ENCODE measurements at regions not wholly inside any gene's neighbourhood (a gene's known extent, or its start where the extent isn't known, plus 50 kb on each side); places are given as distances from the start of the nearest gene placed in this dataset.

DNA sequence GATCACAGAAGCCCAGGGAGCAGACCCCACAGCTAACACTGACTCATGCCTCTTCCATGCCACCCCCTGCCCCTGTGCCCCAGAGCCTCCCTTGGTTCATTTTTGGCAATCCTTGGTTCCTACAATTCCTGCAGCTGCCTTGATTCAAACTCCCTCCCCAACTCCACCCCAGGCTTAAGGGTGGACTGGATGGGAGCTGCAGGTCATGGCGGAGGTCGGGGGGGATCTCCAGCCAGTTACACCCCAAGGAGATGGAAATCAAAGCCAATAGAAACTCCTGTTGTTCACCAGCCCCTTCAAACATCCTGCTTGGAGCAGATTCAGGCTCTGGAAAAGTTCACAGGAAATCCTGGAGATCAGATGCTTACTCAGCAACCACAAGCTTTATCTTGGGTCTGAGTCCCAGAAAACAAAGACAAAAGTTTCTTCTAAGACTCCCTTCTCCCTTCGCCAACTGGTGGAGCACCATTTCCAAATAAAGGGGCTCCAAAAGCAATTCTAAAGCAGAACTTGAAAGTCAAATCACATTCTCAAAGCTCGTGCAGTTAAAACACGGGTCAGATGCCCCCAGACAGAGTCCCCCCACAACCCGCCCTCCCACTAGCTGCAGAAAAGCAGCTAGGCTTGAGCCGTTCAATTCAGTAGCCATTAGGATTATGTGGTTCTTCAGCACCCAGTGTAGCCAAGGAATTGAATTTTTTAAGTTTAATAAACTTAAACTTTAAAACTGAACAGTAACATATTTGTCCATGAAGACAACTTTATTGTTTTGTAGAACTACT is 149.5 kb downstream of the ANKRD60 start:
- Histone ChIP-seq H3K4me3 (ENCODE audit: insufficient read depth, low read depth, low read length) (no peak overlapping the region), H3K27ac (ENCODE audit: insufficient read depth, low read depth, low read length, poor library complexity, severe bottlenecking) (no peak overlapping the region), H3K9me3 (ENCODE audit: control insufficient read depth, low read length) (no peaks in the 10 kb centered on the region), H3K27me3 (ENCODE audit: control insufficient read depth, insufficient read depth, low read length, poor library complexity, severe bottlenecking) (no peaks in the 10 kb centered on the region), H3K4me1 (ENCODE audit: control insufficient read depth, insufficient read depth, low read length) (no peaks in the 10 kb centered on the region), H3K36me3 (ENCODE audit: control insufficient read depth, insufficient read depth, low read length) (no peaks in the 10 kb centered on the region)
- 84 to 88% methylated on average over 7 of the region's 7 CpGs for WGBS, 2 experiments

DNA sequence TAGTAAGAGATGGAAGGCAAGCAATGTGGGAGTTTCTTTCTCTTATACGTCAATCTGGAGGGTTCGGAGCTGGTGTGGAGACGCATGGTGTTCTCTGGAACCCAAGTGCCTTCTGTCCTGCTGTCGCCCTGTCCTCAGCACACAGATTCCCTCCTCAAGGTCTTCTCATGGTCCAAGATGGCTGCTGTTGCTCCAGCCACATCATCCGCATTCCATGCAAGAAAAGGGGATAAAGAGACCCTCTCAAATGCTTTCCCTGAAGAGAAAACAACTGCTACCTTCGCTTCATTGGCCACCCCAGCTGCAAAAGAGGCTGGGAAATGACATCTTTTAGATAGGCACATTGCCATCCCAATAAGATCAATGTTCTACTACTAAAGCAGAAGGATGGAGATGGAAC is 151.2 kb downstream of the ANKRD60 start:
- WGBS, 2 experiments, result 93 to 94% methylated on average over 6 of the region's 6 CpGs
- Histone ChIP-seq H3K27ac (ENCODE audit: insufficient read depth, low read depth, low read length, poor library complexity, severe bottlenecking) (no peak overlapping the region), H3K27me3 (ENCODE audit: control insufficient read depth, insufficient read depth, low read length, poor library complexity, severe bottlenecking) (no peaks in the 10 kb centered on the region), H3K4me1 (ENCODE audit: control insufficient read depth, insufficient read depth, low read length) (no peaks in the 10 kb centered on the region), H3K9me3 (ENCODE audit: control insufficient read depth, low read length) (no peaks in the 10 kb centered on the region), H3K36me3 (ENCODE audit: control insufficient read depth, insufficient read depth, low read length) (no peaks in the 10 kb centered on the region), H3K4me3 (ENCODE audit: insufficient read depth, low read depth, low read length) (no peak overlapping the region)

DNA sequence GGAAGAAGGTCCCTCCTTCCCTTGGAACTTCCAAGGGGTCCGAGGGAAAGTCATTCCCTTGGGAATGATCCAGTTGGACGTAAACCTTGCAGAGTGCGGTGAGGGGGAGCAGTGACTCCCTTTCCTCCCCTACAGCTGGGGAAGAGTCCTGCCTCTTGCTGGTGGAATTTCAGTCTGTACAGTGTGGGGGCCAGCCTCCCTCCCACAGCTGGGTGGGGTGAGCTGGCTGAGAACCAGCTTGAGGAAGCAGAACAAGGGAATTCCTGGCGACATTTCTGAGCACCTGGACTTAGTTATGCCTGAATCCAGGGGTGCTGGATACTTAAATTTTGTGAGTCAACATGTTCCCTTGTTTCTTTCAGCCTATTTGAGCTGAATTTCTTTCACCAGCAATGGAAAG is 152.0 kb downstream of the ANKRD60 start:
- Histone ChIP-seq H3K4me3 (ENCODE audit: insufficient read depth, low read depth, low read length) (no peak overlapping the region), H3K27ac (ENCODE audit: insufficient read depth, low read depth, low read length, poor library complexity, severe bottlenecking) (no peak overlapping the region), H3K9me3 (ENCODE audit: control insufficient read depth, low read length) (no peaks in the 10 kb centered on the region), H3K36me3 (ENCODE audit: control insufficient read depth, insufficient read depth, low read length) (no peaks in the 10 kb centered on the region), H3K4me1 (ENCODE audit: control insufficient read depth, insufficient read depth, low read length) (no peaks in the 10 kb centered on the region), H3K27me3 (ENCODE audit: control insufficient read depth, insufficient read depth, low read length, poor library complexity, severe bottlenecking) (no peaks in the 10 kb centered on the region)
- WGBS, 2 experiments, result 90 to 94% methylated on average over 4 of the region's 4 CpGs

DNA sequence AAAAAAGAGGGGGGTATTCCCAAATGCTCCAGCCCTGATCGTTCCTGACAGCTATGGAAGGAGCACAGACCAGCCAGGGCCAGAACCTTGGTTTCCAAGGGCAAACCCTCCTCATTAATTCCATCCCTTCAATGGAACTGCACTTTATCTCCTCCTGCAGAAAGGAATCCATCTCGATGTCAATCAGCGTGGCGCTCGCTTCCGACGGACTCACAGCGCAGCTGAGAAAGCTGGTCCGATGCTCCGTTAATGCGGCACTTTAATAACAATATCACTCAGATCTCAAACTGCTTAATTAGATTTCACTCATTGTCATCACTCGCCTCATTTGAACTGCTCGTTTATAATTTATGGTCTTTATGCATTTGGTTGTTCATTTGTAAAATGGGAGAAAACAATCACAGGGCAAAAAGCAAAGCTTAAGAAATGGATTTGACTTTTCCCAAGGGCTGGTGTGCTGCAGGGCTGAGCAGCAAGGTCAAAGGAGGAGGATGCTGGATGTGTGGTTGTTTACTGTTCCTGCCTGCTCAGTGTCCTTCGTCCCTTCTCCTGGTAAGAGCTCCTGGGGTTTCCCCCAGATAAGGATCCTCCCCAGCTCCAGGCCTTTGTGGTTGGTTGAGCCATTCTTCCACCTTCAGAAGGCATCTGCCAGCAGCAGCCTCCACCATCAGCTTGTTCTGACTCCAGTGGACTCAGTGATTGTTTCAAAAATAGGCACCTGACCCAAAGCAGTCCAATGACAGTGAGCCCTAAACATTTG is 152.7 kb downstream of the ANKRD60 start:
- 93 to 95% methylated on average over 14 of the region's 14 CpGs for WGBS, 2 experiments
- Histone ChIP-seq H3K9me3 (ENCODE audit: control insufficient read depth, low read length) (no peaks in the 10 kb centered on the region), H3K36me3 (ENCODE audit: control insufficient read depth, insufficient read depth, low read length) (no peaks in the 10 kb centered on the region)

DNA sequence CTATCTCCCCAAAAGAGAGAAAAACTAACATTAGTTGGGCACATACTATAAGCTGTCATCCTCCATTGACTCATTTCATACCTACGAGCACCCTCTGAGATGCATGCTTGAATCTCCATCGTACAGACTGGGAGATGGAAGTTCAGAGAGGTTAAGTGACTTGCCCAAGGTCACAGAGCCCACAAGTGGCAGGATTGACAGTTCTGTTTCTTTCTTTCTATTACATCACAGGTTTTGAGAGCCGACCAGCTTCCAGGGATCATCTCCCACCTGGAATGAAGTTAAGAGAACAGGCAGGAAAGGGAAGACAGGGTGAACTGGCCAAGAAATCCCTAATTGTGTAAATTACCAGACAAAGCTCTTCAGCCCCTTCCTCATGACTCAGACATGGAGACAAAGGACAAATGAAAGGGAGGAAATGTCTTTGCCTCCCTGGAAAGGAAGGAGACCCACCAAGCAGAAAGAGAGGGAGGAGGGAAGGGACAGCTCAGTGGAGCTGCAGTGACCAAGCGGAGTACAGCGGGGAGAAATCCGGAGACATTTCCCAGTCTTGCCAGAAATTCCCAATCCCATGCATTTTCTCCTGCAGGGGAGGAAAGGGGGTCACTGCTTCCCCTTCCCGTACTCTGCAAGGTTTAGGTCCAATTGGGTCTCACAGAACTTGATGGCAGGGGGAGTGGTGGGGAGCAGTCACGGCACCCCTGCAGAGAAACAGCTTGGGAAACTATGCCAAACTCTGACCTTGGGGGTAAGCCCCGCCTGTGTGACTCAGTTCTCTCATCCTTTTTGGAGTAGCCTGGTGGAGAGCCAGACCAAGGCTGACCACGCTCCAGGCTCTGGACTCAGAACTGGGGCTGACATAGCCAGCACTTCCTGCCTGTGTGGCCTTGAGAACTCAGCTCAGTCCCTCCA is 154.3 kb downstream of the ANKRD60 start:
- 80 to 88% methylated on average over 10 of the region's 10 CpGs for WGBS, 2 experiments

More for the DNA sequence above, 152.7 kb downstream of the ANKRD60 start:
- Histone ChIP-seq H3K4me3 (ENCODE audit: insufficient read depth, low read depth, low read length) (no peak overlapping the region), H3K27ac (ENCODE audit: insufficient read depth, low read depth, low read length, poor library complexity, severe bottlenecking) (no peak overlapping the region), H3K4me1 (ENCODE audit: control insufficient read depth, insufficient read depth, low read length) (no peaks in the 10 kb centered on the region), H3K27me3 (ENCODE audit: control insufficient read depth, insufficient read depth, low read length, poor library complexity, severe bottlenecking) (no peaks in the 10 kb centered on the region)

DNA sequence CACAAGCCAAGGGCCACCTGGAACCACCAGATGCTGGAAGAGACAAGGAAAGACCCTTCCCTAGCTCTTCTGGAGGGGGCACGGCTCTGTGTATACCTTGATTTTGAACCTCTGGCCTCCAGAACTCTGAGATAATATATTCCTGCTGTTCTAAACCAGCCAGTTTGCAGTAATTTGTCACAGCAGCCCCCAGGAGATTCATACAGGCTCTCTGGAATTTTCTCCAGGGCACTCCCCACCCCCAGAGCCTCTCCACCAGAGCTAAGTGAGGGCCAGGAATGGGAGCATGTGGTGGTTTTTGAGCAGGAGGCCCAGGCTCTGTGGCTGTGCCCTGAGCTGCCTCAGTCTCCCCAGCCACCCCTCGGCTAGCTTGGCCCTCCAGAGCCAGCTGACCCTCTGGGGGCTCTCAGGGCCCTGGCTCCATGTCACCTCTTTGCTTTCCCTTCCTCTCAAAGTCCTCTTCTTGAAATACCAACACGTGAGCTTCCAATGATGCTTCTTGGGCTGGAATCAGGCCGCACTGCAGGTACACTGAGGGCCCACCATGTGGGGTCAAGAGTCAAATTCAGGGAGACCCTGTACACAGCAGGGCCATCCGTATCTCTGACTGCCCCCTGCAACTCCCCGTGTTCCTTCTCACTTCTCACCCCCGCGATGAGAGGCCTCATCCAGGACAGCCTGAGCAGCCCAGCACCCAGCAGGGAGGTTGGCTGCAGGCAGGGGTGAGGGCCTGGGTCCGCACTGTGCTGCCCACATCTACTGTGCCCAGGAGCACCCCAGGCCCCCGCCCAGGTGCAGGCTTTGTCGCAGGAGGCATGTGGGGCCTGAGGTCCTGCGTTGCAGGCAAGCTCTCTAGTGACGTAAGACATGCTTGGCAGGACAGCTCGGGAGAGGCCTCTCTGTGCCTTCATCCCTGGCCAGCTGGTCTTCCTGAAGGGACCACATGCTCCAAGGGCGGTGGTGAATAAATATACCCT is 155.5 kb downstream of the ANKRD60 start:
- H3K27ac ChIP-seq (ENCODE audit: insufficient read depth, low read depth, low read length, poor library complexity, severe bottlenecking), result no peak overlapping the region
- H3K36me3 ChIP-seq (ENCODE audit: control insufficient read depth, insufficient read depth, low read length), result no peaks in the 10 kb centered on the region
- no peaks in the 10 kb centered on the region for H3K27me3 ChIP-seq (ENCODE audit: control insufficient read depth, insufficient read depth, low read length, poor library complexity, severe bottlenecking)
- WGBS, 2 experiments, result 88 to 91% methylated on average over 15 of the region's 15 CpGs
- H3K9me3 ChIP-seq (ENCODE audit: control insufficient read depth, low read length), result no peaks in the 10 kb centered on the region
- no peaks in the 10 kb centered on the region for H3K4me1 ChIP-seq (ENCODE audit: control insufficient read depth, insufficient read depth, low read length)
- no peak overlapping the region for H3K4me3 ChIP-seq (ENCODE audit: insufficient read depth, low read depth, low read length)

More for the DNA sequence above, 154.3 kb downstream of the ANKRD60 start:
- no peaks in the 10 kb centered on the region for H3K27me3 ChIP-seq (ENCODE audit: control insufficient read depth, insufficient read depth, low read length, poor library complexity, severe bottlenecking)
- no peak overlapping the region for H3K27ac ChIP-seq (ENCODE audit: insufficient read depth, low read depth, low read length, poor library complexity, severe bottlenecking)
- H3K36me3 ChIP-seq (ENCODE audit: control insufficient read depth, insufficient read depth, low read length), result no peaks in the 10 kb centered on the region
- H3K4me1 ChIP-seq (ENCODE audit: control insufficient read depth, insufficient read depth, low read length), result no peaks in the 10 kb centered on the region
- no peak overlapping the region for H3K4me3 ChIP-seq (ENCODE audit: insufficient read depth, low read depth, low read length)
- no peaks in the 10 kb centered on the region for H3K9me3 ChIP-seq (ENCODE audit: control insufficient read depth, low read length)

DNA sequence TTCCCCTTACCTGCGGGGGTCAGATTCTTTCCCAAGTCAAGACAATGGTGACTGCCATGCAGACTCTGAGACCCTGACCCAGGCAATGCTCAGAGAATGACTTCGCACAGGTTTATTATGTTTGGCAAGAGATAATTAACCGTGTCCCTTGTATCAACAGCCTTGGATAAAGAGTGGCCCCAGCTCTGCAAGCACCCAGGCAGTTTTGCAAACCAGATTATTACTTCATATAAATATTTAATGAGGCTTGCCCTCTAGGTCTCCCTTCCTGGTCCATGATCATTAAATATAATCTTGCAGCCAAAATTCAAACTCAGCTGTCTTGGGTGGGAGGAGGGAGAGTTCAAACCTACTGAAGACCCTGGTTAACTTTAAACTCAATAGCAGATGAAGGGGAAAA is 156.5 kb downstream of the ANKRD60 start:
- Histone ChIP-seq H3K36me3 (ENCODE audit: control insufficient read depth, insufficient read depth, low read length) (no peaks in the 10 kb centered on the region), H3K27ac (ENCODE audit: insufficient read depth, low read depth, low read length, poor library complexity, severe bottlenecking) (no peak overlapping the region), H3K4me1 (ENCODE audit: control insufficient read depth, insufficient read depth, low read length) (no peaks in the 10 kb centered on the region), H3K9me3 (ENCODE audit: control insufficient read depth, low read length) (no peaks in the 10 kb centered on the region), H3K27me3 (ENCODE audit: control insufficient read depth, insufficient read depth, low read length, poor library complexity, severe bottlenecking) (no peaks in the 10 kb centered on the region), H3K4me3 (ENCODE audit: insufficient read depth, low read depth, low read length) (no peak overlapping the region)
- 95% methylated on average over 3 of the region's 3 CpGs for WGBS, 2 experiments

DNA sequence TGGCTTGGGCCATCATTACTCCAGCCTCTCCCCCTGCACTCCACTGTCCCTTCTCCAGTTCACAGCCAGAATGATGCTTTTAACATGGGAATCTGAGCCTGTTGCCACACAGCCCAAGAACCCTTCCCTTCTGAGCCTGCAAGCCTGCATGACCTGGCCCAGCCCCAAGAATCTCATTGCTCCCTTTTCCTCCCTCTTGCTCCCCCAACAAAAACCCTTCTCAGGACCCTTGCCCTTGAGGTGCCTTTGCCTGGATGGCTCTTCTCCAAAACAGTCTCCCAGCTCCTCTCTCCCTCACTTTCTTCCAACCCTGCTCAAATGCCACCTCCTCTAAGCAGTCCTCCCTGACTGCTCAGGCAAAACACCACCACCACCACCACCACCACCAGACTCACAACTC is 157.2 kb downstream of the ANKRD60 start:
- no peaks in the 10 kb centered on the region for H3K27me3 ChIP-seq (ENCODE audit: control insufficient read depth, insufficient read depth, low read length, poor library complexity, severe bottlenecking)
- no peak overlapping the region for H3K27ac ChIP-seq (ENCODE audit: insufficient read depth, low read depth, low read length, poor library complexity, severe bottlenecking)
- H3K4me1 ChIP-seq (ENCODE audit: control insufficient read depth, insufficient read depth, low read length), result no peaks in the 10 kb centered on the region
- H3K9me3 ChIP-seq (ENCODE audit: control insufficient read depth, low read length), result no peaks in the 10 kb centered on the region
- no peak overlapping the region for H3K4me3 ChIP-seq (ENCODE audit: insufficient read depth, low read depth, low read length)
- no peaks in the 10 kb centered on the region for H3K36me3 ChIP-seq (ENCODE audit: control insufficient read depth, insufficient read depth, low read length)

DNA sequence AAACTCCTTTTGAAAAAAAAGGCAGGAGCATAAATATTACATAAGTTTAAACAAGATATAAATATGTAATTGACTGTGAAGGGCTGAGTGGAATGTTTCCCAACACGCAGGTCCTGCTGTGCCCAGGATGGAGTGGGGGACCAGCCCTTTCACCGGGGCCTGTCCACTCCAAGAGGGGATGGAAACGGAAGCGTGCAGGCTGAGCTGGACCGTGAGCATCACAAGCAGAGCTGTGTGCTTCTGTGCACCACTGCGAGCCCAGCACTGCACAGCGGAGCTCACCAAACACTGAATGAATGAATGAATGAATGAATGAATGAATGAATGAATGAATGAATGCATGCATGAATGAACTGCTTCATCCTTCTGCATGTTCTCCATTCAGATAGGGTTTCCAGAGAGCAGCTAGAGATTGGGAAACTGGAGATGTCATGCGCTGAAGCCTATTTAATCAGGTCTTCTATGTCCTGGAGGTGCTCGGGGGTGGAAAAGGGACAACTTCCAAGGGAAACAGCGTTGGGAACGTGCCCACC is 157.7 kb downstream of the ANKRD60 start:
- no peaks in the 10 kb centered on the region for H3K4me1 ChIP-seq (ENCODE audit: control insufficient read depth, insufficient read depth, low read length)
- no peaks in the 10 kb centered on the region for H3K27me3 ChIP-seq (ENCODE audit: control insufficient read depth, insufficient read depth, low read length, poor library complexity, severe bottlenecking)
- 94 to 97% methylated on average over 11 of the region's 11 CpGs for WGBS, 2 experiments
- no peak overlapping the region for H3K27ac ChIP-seq (ENCODE audit: insufficient read depth, low read depth, low read length, poor library complexity, severe bottlenecking)
- H3K36me3 ChIP-seq (ENCODE audit: control insufficient read depth, insufficient read depth, low read length), result no peaks in the 10 kb centered on the region
- no peaks in the 10 kb centered on the region for H3K9me3 ChIP-seq (ENCODE audit: control insufficient read depth, low read length)
- H3K4me3 ChIP-seq (ENCODE audit: insufficient read depth, low read depth, low read length), result no peak overlapping the region

Measured in ectodermal cell (in vitro differentiated cells).